ENCODE measurements at regions not wholly inside any gene's neighbourhood (a gene's known extent, or its start where the extent isn't known, plus 50 kb on each side); places are given as distances from the start of the nearest gene placed in this dataset.

- H2AFZ ChIP-seq (ENCODE audit: low read depth) = no peak overlapping the region
- WGBS (ENCODE audit: low lambda C conversion rate) = 50% methylated on average over 6 of the region's 16 CpGs
- H3K27me3 ChIP-seq (ENCODE audit: insufficient read depth) = no peaks in the 10 kb centered on the region
- no peak overlapping the region for H3K4me2 ChIP-seq
- ChIA-PET POLR2A (no interaction called here), CTCF (interaction anchor here (1.3 kb wide), 1 partner anchor 140 kb away, joined by 3 read pairs; no protein-coding TSS in a partner anchor)
- TF ChIP-seq YY1 (IDR thresholded peaks at IDR 0.05; ENCODE audit: low read depth) (no peak), PBX3 (IDR thresholded peaks at IDR 0.05) (no peak), TCF12 (IDR thresholded peaks at IDR 0.05) (no peak), GATA2 (CRISPR knock-in tag; IDR thresholded peaks at IDR 0.05) (no peak), RAD21 (IDR thresholded peaks at IDR 0.05; ENCODE audit: low read length) (no peak), TEAD4 (IDR thresholded peaks at IDR 0.05; ENCODE audit: borderline replicate concordance, insufficient read depth) (no peak), MXI1 (IDR thresholded peaks at IDR 0.05; ENCODE audit: low read depth, low read length) (no peak), FOXJ3 (CRISPR knock-in tag; IDR thresholded peaks at IDR 0.05) (no peak), FOXM1 (IDR thresholded peaks at IDR 0.05; ENCODE audit: low read depth) (no peak), SMC3 (IDR thresholded peaks at IDR 0.05; ENCODE audit: low read depth, low read length) (no peak), EP300 (IDR thresholded peaks at IDR 0.05; ENCODE audit: borderline replicate concordance in 1 of 2, low read depth in 1 of 2, low read length in 1 of 2) (no peak)
- no peak overlapping the region for H3K27ac ChIP-seq (ENCODE audit: low read depth in 2 of 2, low read length in 1 of 2)
- H3K9ac ChIP-seq = no peak overlapping the region
- peaks cover 0 to 9% of the 10 kb centered on the region in 2 experiments; a peak in 1 of 4 replicates for H3K4me1 ChIP-seq (ENCODE audit: control insufficient read depth in 1 of 2, insufficient read depth in 2 of 2, low read depth in 1 of 2, low read length in 1 of 2)
- no peak overlapping the region for H3K4me3 ChIP-seq (ENCODE audit: low read depth in 2 of 2, low read length in 1 of 2)
- no peaks in the 10 kb centered on the region for H4K20me1 ChIP-seq (ENCODE audit: insufficient read depth)
- peak; percentile 17 for DNase-seq
- H3K36me3 ChIP-seq (replicated peaks in 1 of 2; ENCODE audit: control insufficient read depth in 1 of 2, insufficient read depth in 2 of 2, low read length in 1 of 2) = no peaks in the 10 kb centered on the region
- no peaks in the 10 kb centered on the region for H3K79me2 ChIP-seq (ENCODE audit: insufficient read depth)
- no peaks in the 10 kb centered on the region for H3K9me3 ChIP-seq
- no peaks in the 10 kb centered on the region for H3K9me2 ChIP-seq
- no peaks in the 10 kb centered on the region for H3F3A ChIP-seq (replicated peaks; ENCODE audit: insufficient read depth)
Observed at GRCh38 chr2:240296476-240297255, 138.8 kb upstream of the GPC1 start.

- Histone ChIP-seq H3K4me1 (ENCODE audit: control insufficient read depth in 1 of 2, insufficient read depth in 2 of 2, low read depth in 1 of 2, low read length in 1 of 2) (peaks cover 0 to 9% of the 10 kb centered on the region in 2 experiments; a peak in 1 of 4 replicates), H3F3A (replicated peaks; ENCODE audit: insufficient read depth) (no peaks in the 10 kb centered on the region), H3K79me2 (ENCODE audit: insufficient read depth) (no peaks in the 10 kb centered on the region), H3K9ac (no peak overlapping the region), H3K4me3 (ENCODE audit: low read depth in 2 of 2, low read length in 1 of 2) (no peak overlapping the region), H3K27ac (ENCODE audit: low read depth in 2 of 2, low read length in 1 of 2) (no peak overlapping the region), H2AFZ (ENCODE audit: low read depth) (no peak overlapping the region), H3K36me3 (replicated peaks in 1 of 2; ENCODE audit: control insufficient read depth in 1 of 2, insufficient read depth in 2 of 2, low read length in 1 of 2) (no peaks in the 10 kb centered on the region), H3K4me2 (no peak overlapping the region), H3K9me2 (no peaks in the 10 kb centered on the region), H3K27me3 (ENCODE audit: insufficient read depth) (no peaks in the 10 kb centered on the region), H3K9me3 (no peaks in the 10 kb centered on the region), H4K20me1 (ENCODE audit: insufficient read depth) (no peaks in the 10 kb centered on the region)
- ChIA-PET CTCF (interaction anchor here (0.7 to 1.3 kb wide), 2 partner anchors 130 to 139 kb away, joined by 3 read pairs; no protein-coding TSS in a partner anchor), POLR2A (no interaction called here)
- WGBS (ENCODE audit: low lambda C conversion rate) = 45% methylated on average over 9 of the region's 16 CpGs
- no peak for DNase-seq
- TF ChIP-seq MAX (IDR thresholded peaks at IDR 0.05; ENCODE audit: low read depth) (no peak), GATA2 (CRISPR knock-in tag; IDR thresholded peaks at IDR 0.05) (no peak), MEF2A (IDR thresholded peaks at IDR 0.05; ENCODE audit: borderline replicate concordance, low read depth) (no peak), NFIC (IDR thresholded peaks at IDR 0.05; ENCODE audit: borderline replicate concordance) (no peak), SMC3 (IDR thresholded peaks at IDR 0.05; ENCODE audit: low read depth, low read length) (no peak), EP300 (IDR thresholded peaks at IDR 0.05; ENCODE audit: borderline replicate concordance in 1 of 2, low read depth in 1 of 2, low read length in 1 of 2) (no peak)
Observed at GRCh38 chr2:240297256-240298116, 138.0 kb upstream of the GPC1 start.

All from SK-N-SH (cell line).